Right atrium auricular region (tissue), 2 donors: ENCODE measurements at regions not wholly inside any gene's neighbourhood (a gene's known extent, or its start where the extent isn't known, plus 50 kb on each side); places are given as distances from the start of the nearest gene placed in this dataset.

Source experiments
- DNase-seq: peaks from one replicate; pipeline ENCODE4 v3.0.0-alpha.2; 2019; ENCODE audit warnings: low spot score
- H3K27ac ChIP-seq, 2 donors: fragments of 200-600 bp; sonication (generic); 1 replicate in 1 of 2; 2 replicates in 1 of 2; pipeline ENCODE4 v1.5.1; 2016 to 2019
- H3K27me3 ChIP-seq, 2 donors: fragments of 200-600 bp; sonication (generic); one replicate each; pipeline versions ENCODE4 v1.5.1 to v1.6.0; 2017 to 2019
- H3K36me3 ChIP-seq: fragments of 200-600 bp; sonication (generic); one replicate; pipeline ENCODE4 v1.5.1; 2016
- H3K4me1 ChIP-seq, 2 donors: fragments of 200-600 bp; sonication (generic); one replicate each; pipeline versions ENCODE4 v1.5.1 to v1.6.0; 2017 to 2019
- H3K4me3 ChIP-seq, 2 donors: fragments of 200-600 bp; sonication (generic); 1 replicate in 1 of 2; 2 replicates in 1 of 2; pipeline ENCODE4 v1.5.1; 2017 to 2019; ENCODE audit warnings: mild to moderate bottlenecking in 1 of 2, moderate library complexity in 1 of 2
- H3K9me3 ChIP-seq, 2 donors: fragments of 200-600 bp; sonication (generic); one replicate each; pipeline ENCODE4 v1.5.1; 2019
- TF ChIP-seq, protein P1 (sequence below), 2 donors: fragments of 200-600 bp; sonication (generic); IDR thresholded peaks; one replicate each; pipeline ENCODE4 v1.5.1; 2019; ENCODE audit warnings: antibody characterized with exemption in 2 of 2

DNA sequence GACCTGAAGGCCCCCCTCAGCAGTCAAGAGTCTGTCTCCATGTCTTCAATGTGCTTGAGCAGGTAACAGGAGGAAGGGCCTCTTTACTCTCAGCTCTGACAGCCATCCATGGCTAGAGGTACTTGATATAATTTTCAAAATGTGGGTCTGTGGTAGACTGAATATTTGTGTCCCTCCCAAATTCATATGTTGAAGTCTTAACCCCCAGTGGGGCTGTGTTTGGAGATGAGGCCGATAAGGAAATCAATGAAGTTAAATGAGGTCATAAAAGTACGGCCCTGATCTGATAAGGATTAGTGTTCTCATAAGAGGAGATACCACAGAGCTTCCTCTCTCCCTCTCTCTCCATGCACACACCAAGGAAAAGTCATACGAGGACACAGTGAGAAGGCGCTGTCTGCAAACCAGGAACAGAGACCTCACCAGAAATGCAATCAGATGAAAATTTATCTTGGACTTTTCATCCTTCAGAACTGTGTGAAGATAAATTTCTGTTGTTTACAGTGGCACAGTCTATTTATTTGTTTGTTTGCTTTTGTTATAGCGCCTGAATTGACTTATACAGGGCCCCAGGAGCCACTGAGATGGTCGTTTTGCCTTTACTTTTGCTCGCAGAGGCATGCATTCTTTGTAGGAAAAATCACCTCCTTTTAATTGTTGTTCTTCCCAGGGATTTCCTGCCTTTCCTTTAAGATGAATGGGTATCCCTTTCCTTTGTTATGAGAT is 274.8 kb upstream of the TRIB2 start:
- no peak overlapping the region for H3K4me3 ChIP-seq

GRCh38 chr2:12442476-12442847 is 274.3 kb upstream of the TRIB2 start:
- Histone ChIP-seq H3K27ac (no peak overlapping the region), H3K4me1 (no peaks in the 10 kb centered on the region), H3K27me3 (no peaks in the 10 kb centered on the region), H3K9me3 (no peaks in the 10 kb centered on the region), H3K4me3 (no peak overlapping the region), H3K36me3 (no peaks in the 10 kb centered on the region)
- DNase-seq, result no peak
- TF ChIP-seq, protein P1, sequence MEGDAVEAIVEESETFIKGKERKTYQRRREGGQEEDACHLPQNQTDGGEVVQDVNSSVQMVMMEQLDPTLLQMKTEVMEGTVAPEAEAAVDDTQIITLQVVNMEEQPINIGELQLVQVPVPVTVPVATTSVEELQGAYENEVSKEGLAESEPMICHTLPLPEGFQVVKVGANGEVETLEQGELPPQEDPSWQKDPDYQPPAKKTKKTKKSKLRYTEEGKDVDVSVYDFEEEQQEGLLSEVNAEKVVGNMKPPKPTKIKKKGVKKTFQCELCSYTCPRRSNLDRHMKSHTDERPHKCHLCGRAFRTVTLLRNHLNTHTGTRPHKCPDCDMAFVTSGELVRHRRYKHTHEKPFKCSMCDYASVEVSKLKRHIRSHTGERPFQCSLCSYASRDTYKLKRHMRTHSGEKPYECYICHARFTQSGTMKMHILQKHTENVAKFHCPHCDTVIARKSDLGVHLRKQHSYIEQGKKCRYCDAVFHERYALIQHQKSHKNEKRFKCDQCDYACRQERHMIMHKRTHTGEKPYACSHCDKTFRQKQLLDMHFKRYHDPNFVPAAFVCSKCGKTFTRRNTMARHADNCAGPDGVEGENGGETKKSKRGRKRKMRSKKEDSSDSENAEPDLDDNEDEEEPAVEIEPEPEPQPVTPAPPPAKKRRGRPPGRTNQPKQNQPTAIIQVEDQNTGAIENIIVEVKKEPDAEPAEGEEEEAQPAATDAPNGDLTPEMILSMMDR (IDR thresholded peaks at IDR 0.05), result no peak

More for the DNA sequence above, 274.8 kb upstream of the TRIB2 start:
- no peaks in the 10 kb centered on the region for H3K4me1 ChIP-seq
- TF ChIP-seq, protein P1 (IDR thresholded peaks at IDR 0.05), result no peak
- H3K27me3 ChIP-seq, result no peaks in the 10 kb centered on the region
- H3K9me3 ChIP-seq, result no peaks in the 10 kb centered on the region
- no peak overlapping the region for H3K27ac ChIP-seq
- no peak for DNase-seq
- H3K36me3 ChIP-seq, result no peaks in the 10 kb centered on the region

- DNase-seq, result no peak
Measured at GRCh38 chr2:12448846-12449505, 267.8 kb upstream of the TRIB2 start.

GRCh38 chr2:12451726-12452125 is 265.0 kb upstream of the TRIB2 start:
- Histone ChIP-seq H3K4me1 (peaks cover 0 to 15% of the 10 kb centered on the region in 2 donors), H3K9me3 (no peaks in the 10 kb centered on the region), H3K36me3 (no peaks in the 10 kb centered on the region), H3K27ac (no peak overlapping the region), H3K27me3 (no peaks in the 10 kb centered on the region), H3K4me3 (no peak overlapping the region)
- DNase-seq, result no peak
- TF ChIP-seq, protein P1 (IDR thresholded peaks at IDR 0.05), result no peak

More at GRCh38 chr2:12448846-12449505, 267.8 kb upstream of the TRIB2 start:
- Histone ChIP-seq H3K9me3 (no peaks in the 10 kb centered on the region), H3K36me3 (no peaks in the 10 kb centered on the region), H3K4me1 (peaks cover 0 to 10% of the 10 kb centered on the region in 2 donors), H3K27ac (no peak overlapping the region), H3K4me3 (no peak overlapping the region), H3K27me3 (no peaks in the 10 kb centered on the region)
- TF ChIP-seq, protein P1 (IDR thresholded peaks at IDR 0.05), result no peak

DNA sequence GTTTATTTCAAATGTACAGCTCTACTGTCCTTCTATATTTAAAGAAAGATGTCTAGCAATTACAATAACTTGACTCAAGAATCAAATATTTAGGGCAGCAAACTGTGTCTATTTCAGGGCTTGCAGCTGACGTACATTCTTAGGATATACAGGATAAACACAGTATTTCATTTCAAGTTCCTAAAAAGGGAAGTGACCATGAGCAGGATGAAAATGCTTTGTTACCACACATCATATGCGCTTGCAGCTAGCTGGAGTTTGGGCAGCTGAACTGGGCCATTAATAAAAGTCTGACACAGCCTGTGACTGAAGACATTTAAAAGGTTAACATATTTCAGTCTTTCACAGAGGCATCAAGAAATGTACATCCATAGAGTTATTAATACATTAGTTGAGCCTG is 264.6 kb upstream of the TRIB2 start:
- H3K27ac ChIP-seq, result no peak overlapping the region

More for the DNA sequence above, 264.6 kb upstream of the TRIB2 start:
- Histone ChIP-seq H3K9me3 (no peaks in the 10 kb centered on the region), H3K36me3 (no peaks in the 10 kb centered on the region), H3K27me3 (no peaks in the 10 kb centered on the region), H3K4me3 (no peak overlapping the region), H3K4me1 (peaks cover 0 to 19% of the 10 kb centered on the region in 2 donors)
- TF ChIP-seq, protein P1 (IDR thresholded peaks at IDR 0.05), result no peak
- no peak for DNase-seq
